Limb (tissue), 2 donors: ENCODE measurements at regions not wholly inside any gene's neighbourhood (a gene's known extent, or its start where the extent isn't known, plus 50 kb on each side); places are given as distances from the start of the nearest gene placed in this dataset.
A peak's percentile ranks its signal among the peaks of the same experiment; 100 is the strongest.
"Not testable (repeated sequence)": the region's sequence is repeated elsewhere in the genome, so short reads cannot be mapped to it uniquely, and the experiment has no call there.

Experiments used
- DNase-seq, 2 donors: peaks; one replicate each; pipeline ENCODE4 v3.0.0-alpha.2; 2016; ENCODE audit errors: extremely low spot score in 2 of 2

GRCh38 chr4:3634894-3635820, 102.9 kb upstream of the LRPAP1 start:
- DNase-seq = no peak

GRCh38 chr4:3634281-3634857, 102.1 kb upstream of the LRPAP1 start:
- DNase-seq = no peak

DNA sequence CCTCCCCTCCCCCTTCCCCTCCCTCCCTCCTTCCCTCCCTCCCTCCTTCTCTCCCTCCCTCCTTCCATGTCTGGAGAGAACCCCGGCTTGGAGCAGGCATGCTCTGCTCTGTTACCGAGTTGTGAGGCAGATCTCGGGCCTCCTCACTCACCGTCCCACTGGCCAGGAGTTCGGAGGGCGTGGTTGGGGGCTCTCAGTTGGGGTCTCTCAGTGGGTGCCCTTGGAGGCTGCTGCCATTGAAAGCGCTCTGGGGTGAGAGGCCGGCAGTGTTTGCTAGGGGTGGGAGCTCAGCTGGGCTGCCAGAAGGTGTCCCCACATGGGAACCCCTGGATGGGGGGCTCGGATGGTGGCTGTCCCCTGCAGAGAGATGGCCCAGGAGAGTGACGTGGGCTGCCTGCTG, 101.1 kb upstream of the LRPAP1 start:
- not testable (repeated sequence) for DNase-seq

DNA sequence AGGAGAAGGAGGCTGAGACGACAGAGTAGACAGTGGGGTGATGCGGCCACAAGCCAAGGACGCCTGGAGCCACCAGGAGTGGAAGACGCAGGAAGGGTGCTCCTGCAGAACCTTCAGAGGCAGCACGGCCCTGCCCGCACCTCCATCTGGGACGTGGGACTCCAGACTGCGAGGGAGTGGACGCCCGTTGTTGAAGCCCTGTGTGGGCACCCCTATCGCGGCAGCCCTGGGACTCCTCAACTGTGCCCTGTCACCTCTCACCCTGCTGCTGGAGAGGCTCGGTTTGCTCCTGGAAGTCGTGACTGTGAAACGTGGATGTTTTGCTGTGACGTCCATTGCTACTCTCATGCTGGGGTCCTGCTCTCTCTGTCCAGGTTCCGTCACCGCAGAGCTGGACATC, 100.6 kb upstream of the LRPAP1 start:
- DNase-seq = not testable (repeated sequence)

DNA sequence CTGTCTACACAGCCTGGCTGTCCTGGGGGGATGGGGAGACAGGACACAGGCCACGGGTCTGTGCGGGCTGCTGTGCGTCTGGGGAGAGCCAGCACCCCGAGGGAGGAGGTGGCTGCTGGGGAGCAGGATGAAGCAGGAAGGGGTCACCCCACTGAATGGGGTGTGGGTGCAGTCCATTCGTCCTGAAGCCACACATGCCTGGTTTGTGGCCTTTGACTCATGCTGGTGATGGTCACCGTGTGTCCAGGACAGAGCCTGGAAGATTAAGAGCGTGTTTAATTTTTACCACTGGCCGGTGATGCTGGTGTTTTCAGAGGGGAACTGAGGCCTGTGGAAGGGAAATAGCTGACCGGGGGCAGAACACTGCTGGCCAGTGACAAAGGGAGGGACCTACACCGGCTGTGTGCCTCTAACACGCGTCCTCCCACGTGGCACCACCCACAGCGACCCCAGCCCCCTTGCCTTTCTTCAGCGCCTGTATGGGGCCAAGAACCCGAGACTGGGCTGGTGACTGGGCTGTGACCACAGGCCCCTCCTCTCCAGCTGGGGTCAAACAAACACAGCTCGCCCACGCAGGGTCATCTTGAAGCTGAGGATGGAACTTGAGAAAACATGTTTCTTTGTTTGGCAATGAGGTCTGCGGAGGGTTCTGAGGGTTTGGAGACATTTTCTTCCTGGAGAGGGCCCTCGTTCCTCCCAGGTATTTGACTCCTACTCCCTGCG, 99.5 kb upstream of the LRPAP1 start:
- DNase-seq = not testable (repeated sequence)

GRCh38 chr4:3630598-3631543, 98.6 kb upstream of the LRPAP1 start:
- DNase-seq = no peak

GRCh38 chr4:3630136-3630597, 97.9 kb upstream of the LRPAP1 start:
- DNase-seq = no peak

- DNase-seq = no peak
Measured at GRCh38 chr4:3629665-3630064, 97.4 kb upstream of the LRPAP1 start.

DNA sequence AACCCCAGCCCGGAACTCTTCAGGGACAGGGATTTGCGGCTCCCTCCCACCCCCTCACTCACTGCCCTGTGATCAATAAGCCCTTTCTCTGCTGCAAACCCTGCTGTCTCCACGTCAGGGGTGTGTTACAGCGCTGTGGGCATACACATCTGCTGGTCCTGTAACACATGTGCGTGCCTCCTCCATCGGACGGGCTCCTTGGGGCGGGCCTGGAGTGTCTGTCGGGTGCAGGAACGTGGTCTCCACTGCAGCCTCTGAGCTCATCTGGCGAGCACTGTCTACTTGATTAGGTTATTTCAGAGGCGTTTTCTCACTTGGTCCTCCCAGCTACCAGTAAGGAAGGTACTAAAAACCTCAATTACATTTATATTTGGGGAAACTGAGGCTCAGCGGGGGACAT, 97.0 kb upstream of the LRPAP1 start:
- DNase-seq = not testable (repeated sequence)

GRCh38 chr4:3628868-3629175, 96.6 kb upstream of the LRPAP1 start:
- no peak for DNase-seq

- not testable (repeated sequence) for DNase-seq
Measured at GRCh38 chr4:3627967-3628867, 96.0 kb upstream of the LRPAP1 start.

GRCh38 chr4:3627456-3627855, 95.2 kb upstream of the LRPAP1 start:
- not testable (repeated sequence) for DNase-seq

DNA sequence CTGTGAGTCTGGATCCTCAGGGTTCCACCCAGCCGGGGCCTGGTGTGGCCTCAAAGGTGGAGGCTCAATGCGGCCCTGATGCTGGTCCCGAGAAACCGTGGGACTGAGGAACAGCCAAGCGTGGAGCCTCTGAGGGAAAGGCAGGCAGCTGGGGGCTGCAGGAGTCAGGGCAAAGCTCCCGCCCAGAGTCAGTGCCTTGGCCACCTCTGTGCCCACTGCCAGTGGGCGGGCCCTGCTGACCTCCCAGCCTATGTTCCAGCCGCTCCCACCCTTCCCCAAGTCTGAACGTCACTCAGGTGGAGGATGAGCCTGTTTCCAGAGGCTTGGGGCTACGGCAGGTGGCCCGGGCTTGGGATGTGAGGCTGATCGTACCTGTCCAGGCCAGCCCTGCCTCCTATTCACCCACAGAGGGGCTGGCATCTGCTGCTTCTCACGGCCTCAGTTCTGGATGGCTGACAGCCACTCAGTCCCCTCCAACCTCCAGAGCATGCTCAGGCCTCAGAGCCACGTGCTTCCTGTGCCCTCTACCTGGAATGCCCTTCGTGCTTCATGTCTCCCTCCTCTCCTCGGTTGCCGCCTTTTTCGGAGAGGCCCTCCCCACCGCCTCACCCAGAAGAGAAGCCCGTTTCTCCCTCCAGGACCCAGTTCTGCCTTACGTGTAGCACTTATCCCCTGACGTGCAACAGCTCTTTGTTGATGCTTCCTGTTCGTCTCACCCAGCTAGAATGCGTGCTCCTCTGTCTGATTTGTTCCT, 94.1 kb upstream of the LRPAP1 start:
- DNase-seq = not testable (repeated sequence)

DNA sequence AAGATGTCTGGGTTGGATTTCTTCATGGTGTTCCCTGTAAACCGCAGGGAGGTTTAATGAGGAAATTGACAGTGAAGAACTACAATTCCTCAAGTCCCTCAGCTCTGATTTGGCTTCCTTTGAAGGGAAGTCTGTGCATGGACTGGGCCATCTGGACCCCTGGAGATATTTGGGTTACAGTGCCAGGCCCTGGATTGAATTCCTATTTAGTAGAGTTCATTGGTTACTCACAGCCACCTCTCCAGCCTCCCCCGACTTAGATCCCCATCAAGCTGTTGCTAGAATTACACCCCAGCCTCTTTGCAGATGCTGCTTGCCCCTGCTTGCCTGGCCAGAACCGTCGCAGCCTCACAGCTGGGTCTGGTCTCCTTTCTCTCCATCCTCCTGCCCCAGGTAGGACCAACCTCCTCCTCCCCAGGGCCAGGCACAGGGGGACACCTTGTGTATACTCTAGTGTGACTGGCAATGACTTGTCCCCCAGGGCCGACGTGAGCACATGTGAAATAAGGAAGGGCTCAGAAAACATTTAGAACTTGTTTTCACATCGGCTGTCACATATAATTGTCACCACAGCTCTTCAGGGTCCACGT, 93.2 kb upstream of the LRPAP1 start:
- not testable (repeated sequence) for DNase-seq

GRCh38 chr4:3623809-3624329, 91.6 kb upstream of the LRPAP1 start:
- peak; percentile 13 to 55 for DNase-seq

DNA sequence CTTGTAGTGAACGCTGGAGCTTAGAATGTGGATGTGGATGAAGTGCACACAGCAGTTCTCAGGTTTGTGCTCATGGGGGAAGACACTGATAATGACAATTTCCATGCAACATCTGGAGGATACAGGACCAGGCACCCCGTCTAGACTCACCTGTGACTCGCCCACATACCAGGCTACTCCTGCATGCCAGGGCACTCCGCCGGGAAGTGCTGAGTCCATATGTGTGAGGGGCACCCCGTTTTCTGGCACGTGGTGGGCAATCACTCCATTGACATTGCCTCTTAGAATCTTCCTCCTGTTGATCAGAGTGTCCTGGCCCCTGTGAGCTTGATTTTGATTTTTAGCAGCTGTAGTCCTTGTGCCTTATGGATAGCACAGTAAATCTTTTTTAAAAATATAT, 90.9 kb upstream of the LRPAP1 start:
- DNase-seq = no peak

DNA sequence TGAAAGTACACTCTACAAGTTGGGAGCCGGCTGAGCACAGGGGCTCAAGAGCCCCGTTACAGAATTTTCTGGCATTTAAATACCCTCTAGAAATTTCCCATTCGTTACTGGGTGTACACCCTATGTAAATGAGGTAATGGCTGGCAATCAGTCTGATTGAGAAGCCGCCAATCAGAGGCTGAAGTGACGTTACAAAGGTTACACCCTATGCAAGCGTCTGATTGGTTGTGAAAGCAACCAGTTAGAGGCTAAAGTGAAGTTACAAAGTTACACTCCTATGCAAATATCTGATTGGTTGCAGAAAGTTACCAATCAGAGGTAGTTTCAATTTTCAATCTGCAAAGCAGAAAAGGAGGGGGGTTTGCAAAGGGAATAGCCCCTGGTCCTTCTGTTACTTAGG, 88.1 kb upstream of the LRPAP1 start:
- not testable (repeated sequence) for DNase-seq

- not testable (repeated sequence) for DNase-seq
Measured at GRCh38 chr4:3619698-3620097, 87.5 kb upstream of the LRPAP1 start.

- DNase-seq = not testable (repeated sequence)
Measured at GRCh38 chr4:3618341-3618740, 86.1 kb upstream of the LRPAP1 start.
